Endothelial cell of umbilical vein (primary cell): ENCODE measurements at regions not wholly inside any gene's neighbourhood (a gene's known extent, or its start where the extent isn't known, plus 50 kb on each side); places are given as distances from the start of the nearest gene placed in this dataset.

Experiments
- CTCF ChIP-seq, 2 donors: IDR thresholded peaks; 1 replicate in 1 of 2; 2 replicates in 1 of 2; pipeline ENCODE4 v1.5.1; 2011; ENCODE audit warnings: low read length in 2 of 2, mild to moderate bottlenecking in 2 of 2, moderate library complexity in 2 of 2, control low read depth in 1 of 2, inconsistent platforms in 1 of 2, low read depth in 1 of 2; ENCODE audit not compliant: insufficient read depth in 1 of 2; ENCODE audit errors: extremely low read depth in 1 of 2
- EZH2 ChIP-seq: IDR thresholded peaks from 2 replicates; pipeline ENCODE4 v1.6.1; 2012; ENCODE audit warnings: borderline replicate concordance, low read depth, mild to moderate bottlenecking, moderate library complexity, low read length, inconsistent platforms; ENCODE audit not compliant: severe bottlenecking
- JUN ChIP-seq: IDR thresholded peaks from 2 replicates; pipeline ENCODE4 v1.6.1; 2011; ENCODE audit warnings: borderline replicate concordance, low read depth; ENCODE audit not compliant: insufficient read length, insufficient read depth
- POLR2A ChIP-seq: IDR thresholded peaks from 2 replicates; pipeline ENCODE4 v1.6.1; 2012; ENCODE audit warnings: low read depth, mild to moderate bottlenecking, control low read depth, low read length

DNA sequence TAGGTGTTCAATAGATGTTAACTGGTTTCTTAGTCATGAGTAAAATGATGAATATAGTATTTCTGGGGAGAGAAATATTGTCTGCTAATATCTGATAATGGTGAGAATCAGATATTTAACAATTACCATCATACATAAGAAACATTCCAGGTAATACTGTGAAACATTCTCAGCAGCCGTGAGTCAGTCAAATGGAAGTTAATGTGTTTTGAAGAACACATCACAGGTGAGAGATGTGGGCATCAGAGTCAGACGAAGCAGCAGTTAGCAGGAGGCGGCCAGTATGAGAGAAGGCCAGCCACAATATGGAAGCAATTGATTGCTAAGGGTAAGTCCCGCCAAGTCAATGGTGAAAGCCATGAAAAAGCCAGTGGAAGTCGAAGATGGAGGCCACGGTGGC, 1035.9 kb downstream of the TUSC7 start:
- TF ChIP-seq CTCF (IDR thresholded peaks at IDR 0.05; ENCODE audit: extremely low read depth in 1 of 2, insufficient read depth in 1 of 2, low read depth in 1 of 2, low read length in 2 of 2), result no peak
- TF ChIP-seq JUN, result no peak
- TF ChIP-seq POLR2A, result no peak
- no peak for TF ChIP-seq EZH2
